ENCODE measurements at regions not wholly inside any gene's neighbourhood (a gene's known extent, or its start where the extent isn't known, plus 50 kb on each side); places are given as distances from the start of the nearest gene placed in this dataset.

DNA sequence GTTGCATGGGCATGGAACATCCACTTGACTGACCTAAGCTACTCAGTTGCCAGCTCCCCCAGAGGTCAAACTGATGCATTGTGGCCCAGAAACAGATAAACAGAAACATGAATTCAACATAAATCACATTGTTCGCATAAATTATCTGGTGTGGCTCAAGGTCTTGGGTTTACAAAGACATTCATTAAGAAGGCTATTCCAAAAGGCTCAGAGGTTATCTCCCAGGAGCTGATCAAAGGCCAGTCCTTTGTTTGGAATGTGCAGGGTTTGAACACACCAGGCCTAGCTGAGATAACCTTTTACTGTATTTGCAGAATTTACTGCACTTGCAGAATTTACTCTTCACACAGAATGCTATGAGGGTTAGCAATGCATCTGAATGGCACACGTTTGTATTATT, 96.4 kb upstream of the DCD start:
- Histone ChIP-seq H3K36me3 (ENCODE audit: control insufficient read depth, insufficient read depth, low read length) (no peaks in the 10 kb centered on the region), H3K27me3 (ENCODE audit: control insufficient read depth, insufficient read depth, low read length) (no peaks in the 10 kb centered on the region), H3K4me3 (ENCODE audit: low read depth, low read length) (no peak overlapping the region)
- TF ChIP-seq, protein P1, sequence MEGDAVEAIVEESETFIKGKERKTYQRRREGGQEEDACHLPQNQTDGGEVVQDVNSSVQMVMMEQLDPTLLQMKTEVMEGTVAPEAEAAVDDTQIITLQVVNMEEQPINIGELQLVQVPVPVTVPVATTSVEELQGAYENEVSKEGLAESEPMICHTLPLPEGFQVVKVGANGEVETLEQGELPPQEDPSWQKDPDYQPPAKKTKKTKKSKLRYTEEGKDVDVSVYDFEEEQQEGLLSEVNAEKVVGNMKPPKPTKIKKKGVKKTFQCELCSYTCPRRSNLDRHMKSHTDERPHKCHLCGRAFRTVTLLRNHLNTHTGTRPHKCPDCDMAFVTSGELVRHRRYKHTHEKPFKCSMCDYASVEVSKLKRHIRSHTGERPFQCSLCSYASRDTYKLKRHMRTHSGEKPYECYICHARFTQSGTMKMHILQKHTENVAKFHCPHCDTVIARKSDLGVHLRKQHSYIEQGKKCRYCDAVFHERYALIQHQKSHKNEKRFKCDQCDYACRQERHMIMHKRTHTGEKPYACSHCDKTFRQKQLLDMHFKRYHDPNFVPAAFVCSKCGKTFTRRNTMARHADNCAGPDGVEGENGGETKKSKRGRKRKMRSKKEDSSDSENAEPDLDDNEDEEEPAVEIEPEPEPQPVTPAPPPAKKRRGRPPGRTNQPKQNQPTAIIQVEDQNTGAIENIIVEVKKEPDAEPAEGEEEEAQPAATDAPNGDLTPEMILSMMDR (IDR thresholded peaks at IDR 0.05; ENCODE audit: insufficient read depth, low read length, severe bottlenecking), result no peak
- no peak for FAIRE-seq
- no peak for DNase-seq (ENCODE audit: low read depth)

DNA sequence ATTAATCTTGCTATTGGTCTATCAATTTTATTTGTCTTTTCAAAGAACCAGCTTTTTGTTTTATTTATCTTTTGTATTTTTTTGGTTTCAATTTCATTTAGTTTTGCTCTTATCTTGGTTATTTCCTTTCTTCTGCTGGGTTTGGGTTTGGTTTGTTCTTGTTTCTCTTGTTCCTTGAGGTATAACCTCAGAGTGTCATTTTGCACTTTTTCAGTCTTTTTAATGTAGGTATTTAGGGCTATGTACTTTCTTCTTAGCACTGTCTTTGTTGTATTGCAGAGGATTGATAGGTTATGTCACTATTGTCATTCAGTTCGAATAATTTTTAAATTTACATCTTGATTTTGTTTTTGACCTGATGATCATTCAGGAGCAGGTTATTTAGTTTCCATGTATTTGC, 92.7 kb upstream of the DCD start:
- no peaks in the 10 kb centered on the region for H3K36me3 ChIP-seq (ENCODE audit: control insufficient read depth, insufficient read depth, low read length)
- H3K27me3 ChIP-seq (ENCODE audit: control insufficient read depth, insufficient read depth, low read length), result no peaks in the 10 kb centered on the region
- TF ChIP-seq, protein P1 (IDR thresholded peaks at IDR 0.05; ENCODE audit: insufficient read depth, low read length, severe bottlenecking), result no peak
- no peak overlapping the region for H3K4me3 ChIP-seq (ENCODE audit: low read depth, low read length)
- FAIRE-seq, result no peak
- no peak for DNase-seq (ENCODE audit: low read depth)

- H3K36me3 ChIP-seq (ENCODE audit: control insufficient read depth, insufficient read depth, low read length), result no peaks in the 10 kb centered on the region
- DNase-seq (ENCODE audit: low read depth), result no peak
- H3K27me3 ChIP-seq (ENCODE audit: control insufficient read depth, insufficient read depth, low read length), result no peaks in the 10 kb centered on the region
- TF ChIP-seq, protein P1 (IDR thresholded peaks at IDR 0.05; ENCODE audit: insufficient read depth, low read length, severe bottlenecking), result no peak
- H3K4me3 ChIP-seq (ENCODE audit: low read depth, low read length), result no peak overlapping the region
- no peak for FAIRE-seq
These were observed 88.4 kb upstream of the DCD start for GRCh38 chr12:54736549-54736948.

GRCh38 chr12:54734196-54734950, 86.2 kb upstream of the DCD start:
- no peaks in the 10 kb centered on the region for H3K27me3 ChIP-seq (ENCODE audit: control insufficient read depth, insufficient read depth, low read length)
- TF ChIP-seq, protein P1 (IDR thresholded peaks at IDR 0.05; ENCODE audit: insufficient read depth, low read length, severe bottlenecking), result no peak
- FAIRE-seq (no peak), DNase-seq (ENCODE audit: low read depth) (peak; percentile 53)
- H3K4me3 ChIP-seq (ENCODE audit: low read depth, low read length), result no peak overlapping the region
- no peaks in the 10 kb centered on the region for H3K36me3 ChIP-seq (ENCODE audit: control insufficient read depth, insufficient read depth, low read length)

- DNase-seq (ENCODE audit: low read depth), result peak; percentile 19
- H3K4me3 ChIP-seq (ENCODE audit: low read depth, low read length), result no peak overlapping the region
- TF ChIP-seq, protein P1 (IDR thresholded peaks at IDR 0.05; ENCODE audit: insufficient read depth, low read length, severe bottlenecking), result peak; percentile 35
- H3K27me3 ChIP-seq (ENCODE audit: control insufficient read depth, insufficient read depth, low read length), result no peaks in the 10 kb centered on the region
- FAIRE-seq, result no peak
- no peaks in the 10 kb centered on the region for H3K36me3 ChIP-seq (ENCODE audit: control insufficient read depth, insufficient read depth, low read length)
These were observed 77.2 kb upstream of the DCD start for GRCh38 chr12:54725233-54725843.

All from bronchial epithelial cell (primary cell).